DMS153 (cell line): ENCODE measurements at regions not wholly inside any gene's neighbourhood (a gene's known extent, or its start where the extent isn't known, plus 50 kb on each side); places are given as distances from the start of the nearest gene placed in this dataset.

ENCODE experiments used
- DNase-seq: peaks from one replicate; lab custom pipeline; 2025; lab: John Stamatoyannopoulos, UW

GRCh38 chr4:17103231-17103630 is 204.8 kb upstream of the LDB2 start:
- DNase-seq = no peak

- DNase-seq = no peak
Observed at GRCh38 chr4:17098996-17099395, 200.6 kb upstream of the LDB2 start.

GRCh38 chr4:17098401-17098800 is 200.0 kb upstream of the LDB2 start:
- no peak for DNase-seq

- DNase-seq = no peak
Observed at GRCh38 chr4:17097362-17097761, 198.9 kb upstream of the LDB2 start.

- DNase-seq = no peak
Observed at GRCh38 chr4:17096692-17097091, 198.2 kb upstream of the LDB2 start.

- DNase-seq = no peak
Observed at GRCh38 chr4:17095771-17096170, 197.3 kb upstream of the LDB2 start.

- DNase-seq = no peak
Observed at GRCh38 chr4:17094876-17095210, 196.4 kb upstream of the LDB2 start.

- no peak for DNase-seq
Observed at GRCh38 chr4:17094159-17094875, 195.9 kb upstream of the LDB2 start.

- no peak for DNase-seq
Observed at GRCh38 chr4:17093481-17093880, 195.0 kb upstream of the LDB2 start.

- no peak for DNase-seq
Observed at GRCh38 chr4:17092736-17093437, 194.4 kb upstream of the LDB2 start.

GRCh38 chr4:17091104-17091503 is 192.7 kb upstream of the LDB2 start:
- DNase-seq = no peak

- DNase-seq = no peak
Observed at GRCh38 chr4:17090063-17090462, 191.6 kb upstream of the LDB2 start.

- no peak for DNase-seq
Observed at GRCh38 chr4:17085416-17085815, 187.0 kb upstream of the LDB2 start.

- no peak for DNase-seq
Observed at GRCh38 chr4:17082186-17082585, 183.7 kb upstream of the LDB2 start.

GRCh38 chr4:17081179-17081578 is 182.7 kb upstream of the LDB2 start:
- no peak for DNase-seq

GRCh38 chr4:17077105-17077504 is 178.7 kb upstream of the LDB2 start:
- no peak for DNase-seq

- DNase-seq = no peak
Observed at GRCh38 chr4:17072483-17072882, 174.0 kb upstream of the LDB2 start.

GRCh38 chr4:17068891-17069290 is 170.4 kb upstream of the LDB2 start:
- DNase-seq = no peak

GRCh38 chr4:17068392-17068791 is 169.9 kb upstream of the LDB2 start:
- DNase-seq = no peak

GRCh38 chr4:17066972-17067371 is 168.5 kb upstream of the LDB2 start:
- no peak for DNase-seq

- DNase-seq = no peak
Observed at GRCh38 chr4:17066236-17066635, 167.8 kb upstream of the LDB2 start.

- DNase-seq = no peak
Observed at GRCh38 chr4:17065821-17066220, 167.4 kb upstream of the LDB2 start.

GRCh38 chr4:17064959-17065358 is 166.5 kb upstream of the LDB2 start:
- DNase-seq = no peak

GRCh38 chr4:17063888-17064287 is 165.4 kb upstream of the LDB2 start:
- no peak for DNase-seq
